ENCODE measurements at regions not wholly inside any gene's neighbourhood (a gene's known extent, or its start where the extent isn't known, plus 50 kb on each side); places are given as distances from the start of the nearest gene placed in this dataset.

GRCh38 chr4:140250989-140251552 is 97.1 kb upstream of the MAML3 start:
- DNase-seq (ENCODE audit: low read depth in 1 of 2, low spot score in 1 of 2) = no peak

GRCh38 chr4:140249351-140249750 is 95.4 kb upstream of the MAML3 start:
- DNase-seq (ENCODE audit: low read depth in 1 of 2, low spot score in 1 of 2) = no peak

GRCh38 chr4:140247237-140247636 is 93.3 kb upstream of the MAML3 start:
- DNase-seq (ENCODE audit: low read depth in 1 of 2, low spot score in 1 of 2) = no peak

GRCh38 chr4:140246216-140246615 is 92.2 kb upstream of the MAML3 start:
- no peak for DNase-seq (ENCODE audit: low read depth in 1 of 2, low spot score in 1 of 2)

- no peak for DNase-seq (ENCODE audit: low read depth in 1 of 2, low spot score in 1 of 2)
Measured at GRCh38 chr4:140244328-140244727, 90.3 kb upstream of the MAML3 start.

- no peak for DNase-seq (ENCODE audit: low read depth in 1 of 2, low spot score in 1 of 2)
Measured at GRCh38 chr4:140243278-140243753, 89.3 kb upstream of the MAML3 start.

GRCh38 chr4:140242357-140243277 is 88.6 kb upstream of the MAML3 start:
- DNase-seq (ENCODE audit: low read depth in 1 of 2, low spot score in 1 of 2) = no peak

GRCh38 chr4:140240237-140240636 is 86.3 kb upstream of the MAML3 start:
- DNase-seq (ENCODE audit: low read depth in 1 of 2, low spot score in 1 of 2) = no peak

GRCh38 chr4:140239311-140239710 is 85.3 kb upstream of the MAML3 start:
- DNase-seq (ENCODE audit: low read depth in 1 of 2, low spot score in 1 of 2) = no peak

GRCh38 chr4:140238351-140239056 is 84.5 kb upstream of the MAML3 start:
- DNase-seq (ENCODE audit: low read depth in 1 of 2, low spot score in 1 of 2) = no peak

- no peak for DNase-seq (ENCODE audit: low read depth in 1 of 2, low spot score in 1 of 2)
Measured at GRCh38 chr4:140237616-140238350, 83.8 kb upstream of the MAML3 start.

- DNase-seq (ENCODE audit: low read depth in 1 of 2, low spot score in 1 of 2) = no peak
Measured at GRCh38 chr4:140236654-140237169, 82.7 kb upstream of the MAML3 start.

GRCh38 chr4:140234697-140235060 is 80.7 kb upstream of the MAML3 start:
- DNase-seq (ENCODE audit: low read depth in 1 of 2, low spot score in 1 of 2) = no peak

GRCh38 chr4:140233791-140234696 is 80.1 kb upstream of the MAML3 start:
- no peak for DNase-seq (ENCODE audit: low read depth in 1 of 2, low spot score in 1 of 2)

- no peak for DNase-seq (ENCODE audit: low read depth in 1 of 2, low spot score in 1 of 2)
Measured at GRCh38 chr4:140229881-140230280, 75.9 kb upstream of the MAML3 start.

- no peak for DNase-seq (ENCODE audit: low read depth in 1 of 2, low spot score in 1 of 2)
Measured at GRCh38 chr4:140227286-140227685, 73.3 kb upstream of the MAML3 start.

GRCh38 chr4:140223056-140223810 is 69.2 kb upstream of the MAML3 start:
- no peak for DNase-seq (ENCODE audit: low read depth in 1 of 2, low spot score in 1 of 2)

GRCh38 chr4:140222171-140222570 is 68.2 kb upstream of the MAML3 start:
- no peak for DNase-seq (ENCODE audit: low read depth in 1 of 2, low spot score in 1 of 2)

GRCh38 chr4:140220058-140220457 is 66.1 kb upstream of the MAML3 start:
- DNase-seq (ENCODE audit: low read depth in 1 of 2, low spot score in 1 of 2) = no peak
